NCI-H1092 treated with DMSO at 0.1 percent for 48 hours (cell line): ENCODE measurements at regions not wholly inside any gene's neighbourhood (a gene's known extent, or its start where the extent isn't known, plus 50 kb on each side); places are given as distances from the start of the nearest gene placed in this dataset.

ENCODE experiments used
- DNase-seq: peaks from one replicate; lab custom pipeline; 2025; lab: John Stamatoyannopoulos, UW

- no peak for DNase-seq
These were observed 124.8 kb downstream of the RPLP1 start for GRCh38 chr15:69577397-69577796.

- no peak for DNase-seq
These were observed 125.6 kb downstream of the RPLP1 start for GRCh38 chr15:69578252-69578651.

- no peak for DNase-seq
These were observed 126.4 kb downstream of the RPLP1 start for GRCh38 chr15:69578787-69579583.

GRCh38 chr15:69579950-69580618 is 127.5 kb downstream of the RPLP1 start:
- DNase-seq: no peak

GRCh38 chr15:69583626-69584025 is 131.0 kb downstream of the RPLP1 start:
- no peak for DNase-seq

GRCh38 chr15:69585937-69586336 is 133.3 kb downstream of the RPLP1 start:
- no peak for DNase-seq

GRCh38 chr15:69586721-69587120 is 134.1 kb downstream of the RPLP1 start:
- no peak for DNase-seq

GRCh38 chr15:69587723-69588426 is 135.3 kb downstream of the RPLP1 start:
- DNase-seq: no peak

GRCh38 chr15:69590201-69590710 is 137.6 kb downstream of the RPLP1 start:
- no peak for DNase-seq

GRCh38 chr15:69590932-69591524 is 138.4 kb downstream of the RPLP1 start:
- DNase-seq: no peak

GRCh38 chr15:69591905-69592508 is 139.4 kb downstream of the RPLP1 start:
- DNase-seq: peak; percentile 88

- peak; percentile 36 for DNase-seq
These were observed 140.3 kb downstream of the RPLP1 start for GRCh38 chr15:69592954-69593353.

GRCh38 chr15:69593488-69593887 is 140.9 kb downstream of the RPLP1 start:
- DNase-seq: no peak

- DNase-seq: peak; percentile 100
These were observed 141.7 kb downstream of the RPLP1 start for GRCh38 chr15:69593981-69594966.

GRCh38 chr15:69595009-69595791 is 142.6 kb downstream of the RPLP1 start:
- peak; percentile 64 for DNase-seq

GRCh38 chr15:69597061-69597592 is 144.5 kb downstream of the RPLP1 start:
- no peak for DNase-seq

- no peak for DNase-seq
These were observed 146.7 kb downstream of the RPLP1 start for GRCh38 chr15:69599271-69599670.

GRCh38 chr15:69600556-69601085 is 148.0 kb downstream of the RPLP1 start:
- DNase-seq: no peak
